ENCODE measurements at regions not wholly inside any gene's neighbourhood (a gene's known extent, or its start where the extent isn't known, plus 50 kb on each side); places are given as distances from the start of the nearest gene placed in this dataset.

DNA sequence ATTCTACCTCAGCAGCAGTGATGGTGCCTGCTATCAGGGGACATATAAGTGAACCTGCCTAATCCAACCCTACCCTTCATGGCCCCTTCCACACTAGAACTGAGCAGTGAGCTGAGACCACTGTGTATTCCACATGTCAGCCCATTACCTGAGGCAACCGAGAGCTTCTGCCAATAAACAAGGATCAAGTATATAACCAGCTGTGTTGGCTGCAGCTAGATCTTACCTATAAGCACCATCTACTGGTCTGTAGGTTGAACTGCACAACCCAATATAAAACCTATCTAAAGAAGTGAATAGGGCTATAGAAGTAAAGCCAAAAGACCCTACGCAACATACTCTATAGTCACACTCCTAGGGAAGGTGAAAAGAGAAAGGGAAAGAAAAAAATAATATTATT, 376.9 kb downstream of the HHIPL2 start:
- 0 out of 2 replicates have a peak, but pooled peaks cover 9% of the 10 kb centered on the region for H3K9me3 ChIP-seq (ENCODE audit: low read length)
- TF ChIP-seq EZH2phosphoT487 (IDR thresholded peaks at IDR 0.05; ENCODE audit: borderline replicate concordance, low read length) (no peak), EZH2 (IDR thresholded peaks at IDR 0.05; ENCODE audit: low read length, unreplicated experiment) (no peak), CTCF (conservative IDR thresholded peaks at IDR 0.05; ENCODE audit: low read depth, low read length) (peak; percentile 90)
- CTCF ChIA-PET = interaction anchor here (0.5 to 1.2 kb wide), 8 partner anchors 8 to 693 kb away, joined by 3 to 8 read pairs (median 4); partner anchors contain the start of gene DUSP10
- no TSS peak for BruUV-seq (replicated peaks)
- no peaks in the 10 kb centered on the region for H3K4me1 ChIP-seq (ENCODE audit: insufficient read depth, low read length)
- no peak overlapping the region for H3K9ac ChIP-seq (ENCODE audit: low read length)
- no peak overlapping the region for H3K4me2 ChIP-seq (ENCODE audit: low read length)
- H3K27me3 ChIP-seq (ENCODE audit: low read length) = no peaks in the 10 kb centered on the region
- POLR2A ChIA-PET (ENCODE audit: unreplicated experiment) = interaction anchor here (0.6 kb wide), 2 partner anchors 422 to 428 kb away, joined by 3 to 5 read pairs; no protein-coding TSS in a partner anchor
- H3F3A ChIP-seq (ENCODE audit: low read length, unreplicated experiment) = no peaks in the 10 kb centered on the region
- H2AFZ ChIP-seq (ENCODE audit: low read length) = no peak overlapping the region
- no peaks in the 10 kb centered on the region for H3K9me2 ChIP-seq (replicated peaks; ENCODE audit: low read length)
- DNase-seq (peak; percentile 77), ATAC-seq (peak; percentile 71)
- H4K20me1 ChIP-seq (ENCODE audit: low read length) = no peaks in the 10 kb centered on the region
- intact Hi-C loops (cut with micrococcal nuclease) = loop anchor here (1.0 to 5.0 kb wide), 7 partner anchors 75 to 693 kb away; partner anchors contain the start of gene DUSP10
- no peaks in the 10 kb centered on the region for H3K36me3 ChIP-seq (ENCODE audit: low read depth, low read length)
- H3K27ac ChIP-seq (ENCODE audit: low read length) = no peak overlapping the region
- no peak overlapping the region for H3K4me3 ChIP-seq (ENCODE audit: low read length)
- no peaks in the 10 kb centered on the region for H3K79me2 ChIP-seq (ENCODE audit: low read length)

- Histone ChIP-seq H3K9me2 (replicated peaks; ENCODE audit: low read length) (no peaks in the 10 kb centered on the region), H3K4me2 (ENCODE audit: low read length) (no peak overlapping the region), H3F3A (ENCODE audit: low read length, unreplicated experiment) (no peaks in the 10 kb centered on the region), H3K27me3 (ENCODE audit: low read length) (no peaks in the 10 kb centered on the region), H3K79me2 (ENCODE audit: low read length) (no peaks in the 10 kb centered on the region), H3K9ac (ENCODE audit: low read length) (no peak overlapping the region), H3K4me3 (ENCODE audit: low read length) (no peak overlapping the region), H3K36me3 (ENCODE audit: low read depth, low read length) (no peaks in the 10 kb centered on the region), H3K9me3 (ENCODE audit: low read length) (0 out of 2 replicates have a peak, but pooled peaks cover 4% of the 10 kb centered on the region), H3K4me1 (ENCODE audit: insufficient read depth, low read length) (no peaks in the 10 kb centered on the region), H4K20me1 (ENCODE audit: low read length) (no peaks in the 10 kb centered on the region), H2AFZ (ENCODE audit: low read length) (no peak overlapping the region), H3K27ac (ENCODE audit: low read length) (no peak overlapping the region)
- POLR2A ChIA-PET (ENCODE audit: unreplicated experiment) = no interaction called here
- ATAC-seq = no peak
- intact Hi-C loops (cut with micrococcal nuclease) = loop anchor here (10.0 kb wide), 1 partner anchor 284 kb away; no protein-coding TSS in a partner anchor
- no peak for TF ChIP-seq EZH2phosphoT487 (IDR thresholded peaks at IDR 0.05; ENCODE audit: borderline replicate concordance, low read length)
- TF ChIP-seq CTCF (conservative IDR thresholded peaks at IDR 0.05; ENCODE audit: low read depth, low read length) = no peak
- no peak for TF ChIP-seq EZH2 (IDR thresholded peaks at IDR 0.05; ENCODE audit: low read length, unreplicated experiment)
- no TSS peak for BruUV-seq (replicated peaks)
- CTCF ChIA-PET = no interaction called here
- no peak for DNase-seq
These were observed 379.3 kb downstream of the HHIPL2 start for GRCh38 chr1:222168621-222169020.

DNA sequence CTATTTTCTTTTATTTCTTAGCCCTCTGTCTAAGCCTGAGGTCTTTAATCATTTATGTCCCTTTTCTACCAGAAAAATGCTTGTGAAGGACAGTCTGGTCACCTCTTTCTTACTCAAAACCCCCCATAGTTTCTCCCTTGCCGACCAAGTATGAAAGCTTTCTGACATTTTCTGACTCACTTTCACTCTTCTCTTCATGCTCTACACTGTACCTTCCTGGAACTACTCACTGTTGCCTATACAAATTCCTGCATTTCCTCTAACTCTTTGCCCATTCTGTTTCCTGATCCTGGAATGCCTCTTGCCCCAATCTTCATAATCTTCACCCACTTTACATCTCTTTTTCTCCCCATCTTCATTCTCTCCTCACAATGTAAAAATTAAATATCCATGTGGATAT, 380.0 kb downstream of the HHIPL2 start:
- Histone ChIP-seq H3K9me2 (replicated peaks; ENCODE audit: low read length) (no peaks in the 10 kb centered on the region), H3K27ac (ENCODE audit: low read length) (no peak overlapping the region), H3K36me3 (ENCODE audit: low read depth, low read length) (no peaks in the 10 kb centered on the region), H3K4me2 (ENCODE audit: low read length) (no peak overlapping the region), H3K4me1 (ENCODE audit: insufficient read depth, low read length) (no peaks in the 10 kb centered on the region), H3K4me3 (ENCODE audit: low read length) (no peak overlapping the region), H3F3A (ENCODE audit: low read length, unreplicated experiment) (no peaks in the 10 kb centered on the region), H3K27me3 (ENCODE audit: low read length) (no peaks in the 10 kb centered on the region), H3K9ac (ENCODE audit: low read length) (no peak overlapping the region), H3K79me2 (ENCODE audit: low read length) (no peaks in the 10 kb centered on the region), H2AFZ (ENCODE audit: low read length) (no peak overlapping the region), H4K20me1 (ENCODE audit: low read length) (no peaks in the 10 kb centered on the region), H3K9me3 (ENCODE audit: low read length) (0 out of 2 replicates have a peak, but pooled peaks cover 4% of the 10 kb centered on the region)
- no TSS peak for BruUV-seq (replicated peaks)
- ChIA-PET POLR2A (ENCODE audit: unreplicated experiment) (interaction anchor here (0.6 kb wide), 1 partner anchor 154 kb away, joined by 3 read pairs; no protein-coding TSS in a partner anchor), CTCF (interaction anchor here (0.5 to 0.6 kb wide), 4 partner anchors 13 to 293 kb away, joined by 3 to 10 read pairs (median 4); no protein-coding TSS in a partner anchor)
- TF ChIP-seq CTCF (conservative IDR thresholded peaks at IDR 0.05; ENCODE audit: low read depth, low read length) (no peak), EZH2phosphoT487 (IDR thresholded peaks at IDR 0.05; ENCODE audit: borderline replicate concordance, low read length) (no peak), EZH2 (IDR thresholded peaks at IDR 0.05; ENCODE audit: low read length, unreplicated experiment) (no peak)
- DNase-seq (no peak), ATAC-seq (no peak)
- intact Hi-C loops (cut with micrococcal nuclease) = loop anchor here (1.0 to 10.0 kb wide), 2 partner anchors 283 to 690 kb away; no protein-coding TSS in a partner anchor

Data from PC-3 (cell line).